CD14-positive monocyte (primary cell): ENCODE measurements at regions not wholly inside any gene's neighbourhood (a gene's known extent, or its start where the extent isn't known, plus 50 kb on each side); places are given as distances from the start of the nearest gene placed in this dataset.

ENCODE experiments used
- DNase-seq, 3 donors: peaks; one replicate each; pipeline ENCODE4 v3.0.0-alpha.2; 2011 to 2022
- H2AFZ ChIP-seq: 2 replicates; pipeline ENCODE4 v1.6.0; 2012; ENCODE audit warnings: mild to moderate bottlenecking, low read depth, low read length, inconsistent platforms; ENCODE audit not compliant: insufficient read depth, poor library complexity, severe bottlenecking
- H3K27ac ChIP-seq, 2 donors: 1 replicate in 1 of 2; 2 replicates in 1 of 2; pipeline ENCODE4 v1.5.1; 2012 to 2013; ENCODE audit warnings: low read length in 2 of 2, control low read depth in 1 of 2, inconsistent platforms in 1 of 2, low read depth in 1 of 2, mild to moderate bottlenecking in 1 of 2
- H3K27me3 ChIP-seq, 2 donors: one replicate each; pipeline versions ENCODE4 v1.6.0 to v1.6.1; 2011 to 2013; ENCODE audit warnings: low read length in 2 of 2; ENCODE audit not compliant: control insufficient read depth in 2 of 2, insufficient read depth in 2 of 2
- H3K36me3 ChIP-seq, 2 donors: replicated peaks in 1 of 2; 1 replicate in 1 of 2; 2 replicates in 1 of 2; pipeline versions ENCODE4 v1.5.1 to v1.6.1; 2012 to 2013; ENCODE audit warnings: low read length in 2 of 2, control low read depth in 1 of 2, inconsistent platforms in 1 of 2, mild to moderate bottlenecking in 1 of 2; ENCODE audit not compliant: insufficient read depth in 2 of 2, control insufficient read depth in 1 of 2
- H3K4me1 ChIP-seq, 2 donors: 1 replicate in 1 of 2; 2 replicates in 1 of 2; pipeline versions ENCODE4 v1.5.1 to v1.6.1; 2012 to 2013; ENCODE audit warnings: low read length in 2 of 2, control low read depth in 1 of 2, inconsistent platforms in 1 of 2, mild to moderate bottlenecking in 1 of 2, moderate library complexity in 1 of 2; ENCODE audit not compliant: insufficient read depth in 2 of 2, control insufficient read depth in 1 of 2
- H3K4me2 ChIP-seq: replicated peaks from 2 replicates; pipeline ENCODE3; 2012; ENCODE audit warnings: low read length, moderate library complexity, mild to moderate bottlenecking; ENCODE audit not compliant: poor library complexity, severe bottlenecking; ENCODE audit errors: extremely low read depth
- H3K4me3 ChIP-seq, 3 experiments: fragments of 200-600 bp in 1 of 3; sonication (generic) in 1 of 3; replicated peaks in 1 of 3; 1 replicate in 2 of 3; 2 replicates in 1 of 3; pipeline ENCODE4 v1.5.1; 2011 to 2013; ENCODE audit warnings: low read length in 3 of 3, mild to moderate bottlenecking in 3 of 3, control low read depth in 2 of 3, low read depth in 2 of 3, inconsistent platforms in 1 of 3, moderate library complexity in 1 of 3
- H3K79me2 ChIP-seq: 2 replicates; pipeline ENCODE4 v1.6.0; 2012; ENCODE audit warnings: mild to moderate bottlenecking, control low read depth, inconsistent platforms, low read length, moderate library complexity; ENCODE audit not compliant: insufficient read depth
- H3K9ac ChIP-seq: 2 replicates; pipeline ENCODE4 v1.6.0; 2017; ENCODE audit warnings: low read length, mild to moderate bottlenecking; ENCODE audit not compliant: insufficient read depth, poor library complexity, severe bottlenecking
- H3K9me3 ChIP-seq, 2 donors: replicated peaks in 1 of 2; 1 replicate in 1 of 2; 2 replicates in 1 of 2; pipeline versions ENCODE4 v1.5.1 to v1.6.1; 2012 to 2013; ENCODE audit warnings: low read length in 2 of 2, control low read depth in 1 of 2; ENCODE audit not compliant: control insufficient read depth in 1 of 2, insufficient read depth in 1 of 2
- H4K20me1 ChIP-seq: 2 replicates; pipeline ENCODE4 v1.6.0; 2012; ENCODE audit warnings: mild to moderate bottlenecking, low read length, control low read depth, moderate library complexity; ENCODE audit not compliant: insufficient read depth
- H3K27ac Mint-ChIP-seq, 7 donors: one replicate each; pipeline ENCODE4 v1.8.0; 2020; ENCODE audit warnings: mild to moderate bottlenecking in 7 of 7, mixed read lengths in 7 of 7, moderate library complexity in 6 of 7, inconsistent platforms in 2 of 7
- H3K27me3 Mint-ChIP-seq, 3 donors: one replicate each; pipeline ENCODE4 v1.8.0; 2021 to 2022; ENCODE audit warnings: low read depth in 3 of 3, mild to moderate bottlenecking in 3 of 3, mixed read lengths in 3 of 3, moderate library complexity in 3 of 3, inconsistent platforms in 1 of 3
- H3K36me3 Mint-ChIP-seq, 2 donors: one replicate each; pipeline ENCODE4 v1.8.0; 2020; ENCODE audit warnings: mixed read lengths in 2 of 2, inconsistent platforms in 1 of 2, mild to moderate bottlenecking in 1 of 2
- H3K4me1 Mint-ChIP-seq: one replicate; pipeline ENCODE4 v1.8.0; 2020; ENCODE audit warnings: mild to moderate bottlenecking, mixed read lengths
- H3K4me3 Mint-ChIP-seq, 2 donors: one replicate each; pipeline ENCODE4 v1.8.0; 2020; ENCODE audit warnings: mild to moderate bottlenecking in 2 of 2, mixed read lengths in 2 of 2, moderate library complexity in 1 of 2
- H3K9me3 Mint-ChIP-seq, 7 donors: one replicate each; pipeline ENCODE4 v1.8.0; 2020 to 2022; ENCODE audit warnings: mixed read lengths in 7 of 7, mild to moderate bottlenecking in 6 of 7, moderate library complexity in 6 of 7, inconsistent platforms in 2 of 7
- WGBS: methylation state at CpG from one replicate; pipeline ENCODE4 v1.1.5; 2013; ENCODE audit warnings: missing lambda C conversion rate; ENCODE audit not compliant: insufficient coverage; 5-methylcytosine and 5-hydroxymethylcytosine counted together
- intact Hi-C, 2 donors: fragments of 100-400 bp; cut with micrococcal nuclease; formaldehyde crosslinking; loops; one replicate each; pipeline versions ENCODE4 v1.15.0 to v1.15.1; 2023
- TF ChIP-seq, protein P1 (sequence below): fragments of 200-600 bp; IDR thresholded peaks from one replicate; pipeline ENCODE4 v1.8.0; 2022; ENCODE audit warnings: antibody characterized with exemption, mild to moderate bottlenecking

DNA sequence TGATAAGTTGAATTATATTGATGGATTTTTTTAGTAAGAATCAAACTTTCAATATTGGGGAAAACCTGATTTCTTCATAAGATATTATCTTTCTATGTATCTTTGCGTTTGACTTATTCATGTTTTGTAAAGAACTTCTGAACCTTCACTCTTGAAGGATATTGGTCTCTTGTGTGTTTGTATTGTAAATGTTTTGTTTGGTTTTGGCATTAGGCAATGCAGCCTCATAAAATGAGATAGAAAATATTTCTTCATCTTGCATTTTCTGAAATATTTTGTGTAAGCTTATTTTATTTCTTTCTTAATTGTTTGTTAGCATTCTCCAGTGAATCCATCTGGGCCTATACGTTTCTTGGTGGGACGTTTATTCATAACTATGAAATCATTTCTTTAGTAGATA lies 271.9 kb downstream of the RAB38 start:
- no peak for DNase-seq
- Mint-ChIP-seq H3K9me3 (no peaks in the 10 kb centered on the region), H3K4me3 (no peak overlapping the region), H3K36me3 (no peaks in the 10 kb centered on the region), H3K27ac (no peak overlapping the region), H3K4me1 (no peaks in the 10 kb centered on the region), H3K27me3 (peaks cover 0 to 1% (median 1%) of the 10 kb centered on the region in 3 donors)
- Histone ChIP-seq H3K4me2 (no peak overlapping the region), H3K4me1 (no peaks in the 10 kb centered on the region), H3K27ac (no peak overlapping the region), H3K4me3 (no peak overlapping the region), H3K36me3 (no peaks in the 10 kb centered on the region), H2AFZ (no peak overlapping the region), H3K9me3 (no peaks in the 10 kb centered on the region), H4K20me1 (no peaks in the 10 kb centered on the region), H3K79me2 (no peaks in the 10 kb centered on the region), H3K9ac (no peak overlapping the region), H3K27me3 (no peaks in the 10 kb centered on the region)
- intact Hi-C loops, result no loop called here
- WGBS, result no CpG with 5 or more reads among the region's 3 CpGs
- TF ChIP-seq, protein P1, sequence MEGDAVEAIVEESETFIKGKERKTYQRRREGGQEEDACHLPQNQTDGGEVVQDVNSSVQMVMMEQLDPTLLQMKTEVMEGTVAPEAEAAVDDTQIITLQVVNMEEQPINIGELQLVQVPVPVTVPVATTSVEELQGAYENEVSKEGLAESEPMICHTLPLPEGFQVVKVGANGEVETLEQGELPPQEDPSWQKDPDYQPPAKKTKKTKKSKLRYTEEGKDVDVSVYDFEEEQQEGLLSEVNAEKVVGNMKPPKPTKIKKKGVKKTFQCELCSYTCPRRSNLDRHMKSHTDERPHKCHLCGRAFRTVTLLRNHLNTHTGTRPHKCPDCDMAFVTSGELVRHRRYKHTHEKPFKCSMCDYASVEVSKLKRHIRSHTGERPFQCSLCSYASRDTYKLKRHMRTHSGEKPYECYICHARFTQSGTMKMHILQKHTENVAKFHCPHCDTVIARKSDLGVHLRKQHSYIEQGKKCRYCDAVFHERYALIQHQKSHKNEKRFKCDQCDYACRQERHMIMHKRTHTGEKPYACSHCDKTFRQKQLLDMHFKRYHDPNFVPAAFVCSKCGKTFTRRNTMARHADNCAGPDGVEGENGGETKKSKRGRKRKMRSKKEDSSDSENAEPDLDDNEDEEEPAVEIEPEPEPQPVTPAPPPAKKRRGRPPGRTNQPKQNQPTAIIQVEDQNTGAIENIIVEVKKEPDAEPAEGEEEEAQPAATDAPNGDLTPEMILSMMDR, result no peak

DNA sequence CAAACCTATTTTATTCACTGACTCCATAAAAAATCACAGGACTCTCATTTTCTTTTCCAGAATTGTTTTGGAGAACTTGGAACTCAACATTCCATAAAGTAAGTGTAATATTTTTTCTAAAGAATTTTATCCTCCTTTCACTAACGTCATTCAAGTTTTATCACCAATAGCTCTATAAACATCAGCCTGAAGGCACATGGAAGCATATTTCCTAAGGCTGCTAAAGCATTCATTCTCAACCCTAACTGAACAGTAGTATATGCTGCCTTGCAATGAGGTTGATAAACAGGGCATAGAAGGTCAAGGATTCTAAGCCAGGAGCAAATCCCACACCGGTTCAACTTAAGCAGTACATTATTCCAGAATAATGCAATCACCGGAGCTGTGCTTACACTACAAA lies 273.9 kb downstream of the RAB38 start:
- H3K79me2 ChIP-seq, result no peaks in the 10 kb centered on the region
- TF ChIP-seq, protein P1, result no peak
- no peaks in the 10 kb centered on the region for H3K4me1 ChIP-seq
- H4K20me1 ChIP-seq, result no peaks in the 10 kb centered on the region
- no peaks in the 10 kb centered on the region for H3K27me3 ChIP-seq
- H3K9me3 ChIP-seq, result no peaks in the 10 kb centered on the region
- H3K27ac ChIP-seq, result no peak overlapping the region
- H3K4me3 ChIP-seq, result no peak overlapping the region
- no peak overlapping the region for H2AFZ ChIP-seq
- DNase-seq, result no peak
- H3K4me1 Mint-ChIP-seq, result no peaks in the 10 kb centered on the region
- no peak overlapping the region for H3K4me2 ChIP-seq
- no peak overlapping the region for H3K4me3 Mint-ChIP-seq
- H3K27ac Mint-ChIP-seq, result no peak overlapping the region
- intact Hi-C loops, result no loop called here
- H3K36me3 Mint-ChIP-seq, result no peaks in the 10 kb centered on the region
- H3K9me3 Mint-ChIP-seq, result no peaks in the 10 kb centered on the region
- H3K9ac ChIP-seq, result no peak overlapping the region
- H3K36me3 ChIP-seq, result no peaks in the 10 kb centered on the region
- no CpG with 5 or more reads among the region's 3 CpGs for WGBS
- H3K27me3 Mint-ChIP-seq, result peaks cover 0 to 1% (median 1%) of the 10 kb centered on the region in 3 donors
